Heart left ventricle (tissue), 13 donors: ENCODE measurements at regions not wholly inside any gene's neighbourhood (a gene's known extent, or its start where the extent isn't known, plus 50 kb on each side); places are given as distances from the start of the nearest gene placed in this dataset.
"Not testable (repeated sequence)": the region's sequence is repeated elsewhere in the genome, so short reads cannot be mapped to it uniquely, and the experiment has no call there.

ENCODE experiments used
- POLR2A ChIP-seq, 2 donors: fragments of 450-650 bp; IDR thresholded peaks; one replicate each; pipeline ENCODE4 v1.6.1; 2017; ENCODE audit warnings: antibody characterized with exemption in 2 of 2, mild to moderate bottlenecking in 2 of 2, moderate library complexity in 2 of 2
- TF ChIP-seq, protein P1 (sequence below), 12 donors: fragments of 200-600 bp; sonication (generic) in 4 of 12; IDR thresholded peaks; one replicate each; pipeline versions ENCODE4 v1.5.0 to v1.8.0; 2018 to 2022; ENCODE audit warnings: antibody characterized with exemption in 12 of 12, mild to moderate bottlenecking in 5 of 12
- donor health status: ischemic (EF 13 %, LVEDD 7.1; RV severe dilation, severe dysfunction).
- donor health status: DM: no; HTN: yes; CAD: no.
- donor health status: DM: no; HTN: no; CAD: no.
- donor health status: ischemic (EF 25% LVEDD 6.9; RV normal size, moderate dysfunction).
- donor health status: ischemic (EF 25% LVEDD 5.7; RV mildly dilated, moderate dysfunction).
- donor health status: ischemic (EF 35%, LVEDD 5.7; RV mildly dilated, moderate dysfunction).
- donor health status: nonischemic (EF 11% LVEDD 7.7; RV severe dilation, severe dysfunction).
- donor health status: DM: yes; HTN: yes; CAD: no.
- donor health status: PGD.
- donor health status: ischemic (EF 29% LVEDD 5.4; RV normal size, mild dysfunction).
- donor health status: nonischemic (EF 23%, LVEDD 6.1; RV moderate dilation, normal function).

DNA sequence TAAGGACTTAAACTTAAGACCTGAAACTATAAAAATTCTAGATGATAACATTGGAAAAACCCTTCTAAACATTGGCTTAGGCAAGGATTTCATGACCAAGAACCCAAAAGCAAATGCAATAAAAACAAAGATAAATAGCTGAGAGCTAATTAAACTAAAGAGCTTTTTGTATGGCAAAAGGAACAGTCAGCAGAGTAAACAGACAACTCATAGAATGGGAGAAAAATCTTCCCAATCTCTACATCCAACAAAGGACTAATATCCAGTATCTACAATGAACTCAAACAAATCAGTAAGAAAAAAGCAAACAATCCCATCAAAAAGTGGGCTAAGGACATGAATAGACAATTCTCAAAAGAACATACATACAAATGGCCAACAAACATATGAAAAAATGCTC is 316.1 kb downstream of the HGF start:
- TF ChIP-seq, protein P1, sequence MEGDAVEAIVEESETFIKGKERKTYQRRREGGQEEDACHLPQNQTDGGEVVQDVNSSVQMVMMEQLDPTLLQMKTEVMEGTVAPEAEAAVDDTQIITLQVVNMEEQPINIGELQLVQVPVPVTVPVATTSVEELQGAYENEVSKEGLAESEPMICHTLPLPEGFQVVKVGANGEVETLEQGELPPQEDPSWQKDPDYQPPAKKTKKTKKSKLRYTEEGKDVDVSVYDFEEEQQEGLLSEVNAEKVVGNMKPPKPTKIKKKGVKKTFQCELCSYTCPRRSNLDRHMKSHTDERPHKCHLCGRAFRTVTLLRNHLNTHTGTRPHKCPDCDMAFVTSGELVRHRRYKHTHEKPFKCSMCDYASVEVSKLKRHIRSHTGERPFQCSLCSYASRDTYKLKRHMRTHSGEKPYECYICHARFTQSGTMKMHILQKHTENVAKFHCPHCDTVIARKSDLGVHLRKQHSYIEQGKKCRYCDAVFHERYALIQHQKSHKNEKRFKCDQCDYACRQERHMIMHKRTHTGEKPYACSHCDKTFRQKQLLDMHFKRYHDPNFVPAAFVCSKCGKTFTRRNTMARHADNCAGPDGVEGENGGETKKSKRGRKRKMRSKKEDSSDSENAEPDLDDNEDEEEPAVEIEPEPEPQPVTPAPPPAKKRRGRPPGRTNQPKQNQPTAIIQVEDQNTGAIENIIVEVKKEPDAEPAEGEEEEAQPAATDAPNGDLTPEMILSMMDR (IDR thresholded peaks at IDR 0.05): not testable (repeated sequence)
- not testable (repeated sequence) for TF ChIP-seq POLR2A (IDR thresholded peaks at IDR 0.05)
